ENCODE measurements at regions not wholly inside any gene's neighbourhood (a gene's known extent, or its start where the extent isn't known, plus 50 kb on each side); places are given as distances from the start of the nearest gene placed in this dataset.

GRCh38 chr12:118709946-118710345 is 271.4 kb upstream of the SRRM4 start:
- no peak for DNase-seq

GRCh38 chr12:118711185-118711584 is 270.2 kb upstream of the SRRM4 start:
- no peak for DNase-seq

GRCh38 chr12:118714051-118714460 is 267.3 kb upstream of the SRRM4 start:
- DNase-seq, result no peak

GRCh38 chr12:118714500-118714899 is 266.8 kb upstream of the SRRM4 start:
- DNase-seq, result no peak

GRCh38 chr12:118715647-118716046 is 265.7 kb upstream of the SRRM4 start:
- no peak for DNase-seq

- no peak for DNase-seq
Measured at GRCh38 chr12:118727196-118727978, 254.0 kb upstream of the SRRM4 start.

GRCh38 chr12:118727979-118728366 is 253.4 kb upstream of the SRRM4 start:
- no peak for DNase-seq

- no peak for DNase-seq
Measured at GRCh38 chr12:118734266-118734665, 247.1 kb upstream of the SRRM4 start.

GRCh38 chr12:118737985-118738540 is 243.3 kb upstream of the SRRM4 start:
- DNase-seq, result no peak

- no peak for DNase-seq
Measured at GRCh38 chr12:118741194-118741593, 240.1 kb upstream of the SRRM4 start.

- DNase-seq, result no peak
Measured at GRCh38 chr12:118742431-118742830, 238.9 kb upstream of the SRRM4 start.

- DNase-seq, result no peak
Measured at GRCh38 chr12:118743896-118744700, 237.2 kb upstream of the SRRM4 start.

GRCh38 chr12:118746176-118746575 is 235.2 kb upstream of the SRRM4 start:
- no peak for DNase-seq

- no peak for DNase-seq
Measured at GRCh38 chr12:118746960-118747359, 234.4 kb upstream of the SRRM4 start.

GRCh38 chr12:118747771-118748170 is 233.6 kb upstream of the SRRM4 start:
- no peak for DNase-seq

GRCh38 chr12:118748478-118749380 is 232.6 kb upstream of the SRRM4 start:
- no peak for DNase-seq

- DNase-seq, result no peak
Measured at GRCh38 chr12:118749646-118750045, 231.7 kb upstream of the SRRM4 start.

GRCh38 chr12:118750666-118751065 is 230.7 kb upstream of the SRRM4 start:
- DNase-seq, result no peak

- DNase-seq, result no peak
Measured at GRCh38 chr12:118751355-118751754, 230.0 kb upstream of the SRRM4 start.

GRCh38 chr12:118760623-118761022 is 220.7 kb upstream of the SRRM4 start:
- DNase-seq, result no peak

- DNase-seq, result no peak
Measured at GRCh38 chr12:118763234-118763633, 218.1 kb upstream of the SRRM4 start.

GRCh38 chr12:118773956-118774723 is 207.2 kb upstream of the SRRM4 start:
- DNase-seq, result peak; percentile 53

Data from NCI-H1417 treated with DMSO at 0.1 percent for 48 hours (cell line).